Fibroblast of villous mesenchyme (primary cell): ENCODE measurements at regions not wholly inside any gene's neighbourhood (a gene's known extent, or its start where the extent isn't known, plus 50 kb on each side); places are given as distances from the start of the nearest gene placed in this dataset.

Experiments
- DNase-seq: peaks from one replicate; pipeline ENCODE4 v3.0.0-alpha.2; 2010; ENCODE audit warnings: low read depth
- H3K4me3 ChIP-seq: 2 replicates; pipeline ENCODE4 v1.5.1; 2011; ENCODE audit warnings: low read depth, mild to moderate bottlenecking, low read length
- CTCF ChIP-seq: IDR thresholded peaks from 2 replicates; pipeline ENCODE4 v1.5.1; 2012; ENCODE audit warnings: low read depth, mild to moderate bottlenecking, low read length; ENCODE audit not compliant: insufficient read depth

- no peak overlapping the region for H3K4me3 ChIP-seq
- TF ChIP-seq CTCF, result no peak
- no peak for DNase-seq
Measured at GRCh38 chr5:60263346-60263745, 369.8 kb upstream of the PDE4D start.

DNA sequence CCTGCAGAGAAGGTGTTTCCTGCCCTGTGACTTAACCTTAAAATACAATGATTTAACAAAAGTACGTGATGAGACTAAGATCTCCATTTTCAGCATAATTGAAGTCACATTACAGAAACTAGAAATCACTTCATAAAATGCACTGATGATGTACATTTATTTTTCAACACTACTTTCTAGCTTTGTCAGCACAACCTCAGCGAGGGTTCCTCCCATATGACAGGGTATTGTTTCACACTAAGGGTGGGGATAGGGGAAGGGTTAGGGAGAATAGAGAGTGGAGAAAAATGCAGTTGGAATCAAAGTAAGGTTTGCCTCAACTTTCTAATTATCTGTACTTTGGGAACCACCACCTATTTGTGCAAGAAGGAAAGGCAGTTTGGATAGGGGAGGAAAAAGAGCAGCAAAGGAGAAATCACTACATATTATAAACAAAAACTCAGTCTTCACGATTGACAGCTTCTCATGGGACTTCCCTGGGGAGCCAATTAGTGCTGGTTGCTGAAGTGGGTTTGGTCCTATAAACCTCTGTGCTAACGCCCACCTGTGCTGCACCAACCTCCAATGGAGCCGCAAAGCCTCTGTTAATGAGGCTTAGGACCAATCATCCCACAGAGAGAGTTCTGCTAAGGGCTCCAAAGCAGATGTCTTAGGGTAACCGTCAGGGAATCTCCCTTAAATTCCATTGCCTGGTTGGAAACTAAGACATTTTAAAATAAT is 369.2 kb upstream of the PDE4D start:
- no peak for DNase-seq

DNA sequence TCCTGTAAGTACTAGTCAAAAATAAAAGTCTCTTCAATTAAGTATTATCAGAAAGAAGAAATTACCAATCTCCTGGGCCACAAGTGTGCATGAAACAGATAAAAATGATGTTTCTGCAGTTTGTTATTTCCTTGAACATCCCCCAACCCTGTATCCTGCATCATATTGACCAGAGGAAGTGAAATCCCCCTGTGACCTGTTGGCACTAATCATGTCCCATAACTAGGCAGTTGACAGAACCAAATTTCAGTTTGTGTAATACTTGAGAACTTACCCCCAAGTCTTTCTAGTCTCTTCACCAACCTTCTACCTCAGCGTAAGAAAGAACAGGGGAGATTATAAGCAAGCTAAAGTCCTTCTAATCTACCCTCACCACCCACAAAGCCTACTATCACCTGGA is 368.2 kb upstream of the PDE4D start:
- no peak for DNase-seq
- H3K4me3 ChIP-seq, result no peak overlapping the region
- no peak for TF ChIP-seq CTCF

More for the DNA sequence above, 369.2 kb upstream of the PDE4D start:
- no peak overlapping the region for H3K4me3 ChIP-seq
- no peak for TF ChIP-seq CTCF

GRCh38 chr5:60260658-60261057 is 367.1 kb upstream of the PDE4D start:
- no peak for TF ChIP-seq CTCF
- DNase-seq, result no peak

GRCh38 chr5:60259730-60260129 is 366.2 kb upstream of the PDE4D start:
- no peak for DNase-seq
- no peak for TF ChIP-seq CTCF
- no peak overlapping the region for H3K4me3 ChIP-seq

More at GRCh38 chr5:60260658-60261057, 367.1 kb upstream of the PDE4D start:
- H3K4me3 ChIP-seq, result no peak overlapping the region

DNA sequence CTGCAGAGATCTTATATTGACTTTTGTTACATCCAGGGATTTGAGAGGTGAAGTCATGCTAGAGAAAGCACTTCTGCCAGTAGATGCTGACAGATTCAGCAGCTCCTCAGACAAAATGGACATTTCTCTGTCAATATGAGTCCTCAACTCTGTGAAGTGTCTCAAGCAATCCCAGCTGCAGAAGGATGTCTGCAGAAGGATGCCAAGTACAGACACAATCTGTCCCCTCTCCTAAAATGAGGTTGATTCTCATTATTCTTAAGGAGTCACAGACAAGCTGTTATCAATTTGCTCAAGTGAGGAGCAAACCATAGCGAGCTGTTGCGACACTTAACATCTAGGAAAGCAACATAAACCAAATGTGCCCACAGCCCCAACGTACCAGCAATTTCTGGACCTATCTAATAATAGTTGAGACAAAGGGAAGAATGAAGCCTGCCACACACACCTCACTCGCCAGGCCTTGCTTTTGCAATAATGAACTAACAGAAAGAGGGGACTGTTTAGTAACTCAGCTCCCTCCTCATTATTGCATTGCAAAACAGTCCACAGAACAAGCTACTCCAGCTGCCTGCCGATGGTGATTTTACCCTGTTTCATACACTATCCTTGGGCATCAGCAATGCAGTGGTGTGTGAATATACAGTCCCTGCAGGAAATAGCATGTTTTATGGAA is 364.2 kb upstream of the PDE4D start:
- TF ChIP-seq CTCF, result no peak
- H3K4me3 ChIP-seq, result no peak overlapping the region
- no peak for DNase-seq
